HepG2 (cell line): ENCODE measurements at regions not wholly inside any gene's neighbourhood (a gene's known extent, or its start where the extent isn't known, plus 50 kb on each side); places are given as distances from the start of the nearest gene placed in this dataset.

Experiments
- CEBPG ChIP-seq: IDR thresholded peaks from 2 replicates; pipeline ENCODE4 v1.6.1; 2016
- CREM ChIP-seq, 2 experiments: sonication (generic) in 1 of 2; formaldehyde crosslinking in 1 of 2; IDR thresholded peaks; 2 replicates each; pipeline versions ENCODE4 v1.4.0 to v1.6.1; 2016 to 2020; ENCODE audit warnings: antibody characterized with exemption in 1 of 2, mild to moderate bottlenecking in 1 of 2, missing genetic modification reagents in 1 of 2
- HNRNPH1 ChIP-seq: fragments of 200-400 bp; formaldehyde crosslinking; optimal IDR thresholded peaks from 2 replicates; pipeline ENCODE3; 2017; ENCODE audit warnings: mild to moderate bottlenecking, low read depth, low read length
- JUN ChIP-seq: sonication (generic); formaldehyde crosslinking; IDR thresholded peaks from 2 replicates; pipeline ENCODE4 v1.4.0; 2020; ENCODE audit warnings: mild to moderate bottlenecking, missing genetic modification reagents
- KLF16 ChIP-seq, 2 experiments: sonication (generic) in 1 of 2; formaldehyde crosslinking in 1 of 2; IDR thresholded peaks; 2 replicates each; pipeline versions ENCODE4 v1.6.1 to v1.8.0; 2016 to 2023; ENCODE audit warnings: missing genetic modification reagents in 2 of 2, missing compliant biosample characterization in 1 of 2
- POLR2A ChIP-seq, 2 experiments: IDR thresholded peaks; 2 replicates each; pipeline ENCODE4 v1.6.1; 2011; ENCODE audit warnings: low read depth in 2 of 2, low read length in 2 of 2, mild to moderate bottlenecking in 1 of 2, moderate library complexity in 1 of 2; ENCODE audit not compliant: insufficient read depth in 1 of 2
- SOX6 ChIP-seq, 2 experiments: fragments of 450-650 bp in 1 of 2; sonication (generic) in 1 of 2; formaldehyde crosslinking in 1 of 2; IDR thresholded peaks; 2 replicates each; pipeline versions ENCODE4 v1.4.0 to v1.6.1; 2017 to 2020; ENCODE audit warnings: antibody characterized with exemption in 1 of 2, mild to moderate bottlenecking in 1 of 2, missing genetic modification reagents in 1 of 2
- ZBTB7A ChIP-seq: sonication (generic); formaldehyde crosslinking; IDR thresholded peaks from 2 replicates; pipeline ENCODE4 v1.8.0; 2022; ENCODE audit warnings: mild to moderate bottlenecking, missing genetic modification reagents
- TF ChIP-seq, protein P1 (sequence below): sonication (generic); formaldehyde crosslinking; IDR thresholded peaks from 2 replicates; pipeline ENCODE4 v1.5.0; 2020; ENCODE audit warnings: mild to moderate bottlenecking, missing genetic modification reagents, moderate library complexity
- TF ChIP-seq, protein P2 (sequence below): sonication (generic); formaldehyde crosslinking; IDR thresholded peaks from 2 replicates; pipeline ENCODE4 v1.5.1; 2020; ENCODE audit warnings: mild to moderate bottlenecking, missing genetic modification reagents, moderate library complexity

- TF ChIP-seq, protein P1, sequence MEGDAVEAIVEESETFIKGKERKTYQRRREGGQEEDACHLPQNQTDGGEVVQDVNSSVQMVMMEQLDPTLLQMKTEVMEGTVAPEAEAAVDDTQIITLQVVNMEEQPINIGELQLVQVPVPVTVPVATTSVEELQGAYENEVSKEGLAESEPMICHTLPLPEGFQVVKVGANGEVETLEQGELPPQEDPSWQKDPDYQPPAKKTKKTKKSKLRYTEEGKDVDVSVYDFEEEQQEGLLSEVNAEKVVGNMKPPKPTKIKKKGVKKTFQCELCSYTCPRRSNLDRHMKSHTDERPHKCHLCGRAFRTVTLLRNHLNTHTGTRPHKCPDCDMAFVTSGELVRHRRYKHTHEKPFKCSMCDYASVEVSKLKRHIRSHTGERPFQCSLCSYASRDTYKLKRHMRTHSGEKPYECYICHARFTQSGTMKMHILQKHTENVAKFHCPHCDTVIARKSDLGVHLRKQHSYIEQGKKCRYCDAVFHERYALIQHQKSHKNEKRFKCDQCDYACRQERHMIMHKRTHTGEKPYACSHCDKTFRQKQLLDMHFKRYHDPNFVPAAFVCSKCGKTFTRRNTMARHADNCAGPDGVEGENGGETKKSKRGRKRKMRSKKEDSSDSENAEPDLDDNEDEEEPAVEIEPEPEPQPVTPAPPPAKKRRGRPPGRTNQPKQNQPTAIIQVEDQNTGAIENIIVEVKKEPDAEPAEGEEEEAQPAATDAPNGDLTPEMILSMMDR (CRISPR knock-in tag): no peak
- TF ChIP-seq KLF16 (CRISPR knock-in tag; IDR thresholded peaks at IDR 0.05) (no peak), SOX6 (IDR thresholded peaks at IDR 0.05) (no peak), SOX6 (CRISPR knock-in tag; IDR thresholded peaks at IDR 0.05) (no peak), POLR2A (IDR thresholded peaks at IDR 0.05; ENCODE audit: insufficient read depth in 1 of 2, low read depth in 2 of 2, low read length in 2 of 2) (no peak), JUN (CRISPR knock-in tag) (no peak), ZBTB7A (no peak), CREM (IDR thresholded peaks at IDR 0.05) (no peak), CREM (CRISPR knock-in tag; IDR thresholded peaks at IDR 0.05) (no peak), HNRNPH1 (no peak), CEBPG (no peak)
- TF ChIP-seq, protein P2, sequence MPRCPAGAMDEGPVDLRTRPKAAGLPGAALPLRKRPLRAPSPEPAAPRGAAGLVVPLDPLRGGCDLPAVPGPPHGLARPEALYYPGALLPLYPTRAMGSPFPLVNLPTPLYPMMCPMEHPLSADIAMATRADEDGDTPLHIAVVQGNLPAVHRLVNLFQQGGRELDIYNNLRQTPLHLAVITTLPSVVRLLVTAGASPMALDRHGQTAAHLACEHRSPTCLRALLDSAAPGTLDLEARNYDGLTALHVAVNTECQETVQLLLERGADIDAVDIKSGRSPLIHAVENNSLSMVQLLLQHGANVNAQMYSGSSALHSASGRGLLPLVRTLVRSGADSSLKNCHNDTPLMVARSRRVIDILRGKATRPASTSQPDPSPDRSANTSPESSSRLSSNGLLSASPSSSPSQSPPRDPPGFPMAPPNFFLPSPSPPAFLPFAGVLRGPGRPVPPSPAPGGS (CRISPR knock-in tag): no peak
Measured at GRCh38 chr12:125381373-125381772, 316.1 kb downstream of the AACS start.
